A549 (cell line): ENCODE measurements at regions not wholly inside any gene's neighbourhood (a gene's known extent, or its start where the extent isn't known, plus 50 kb on each side); places are given as distances from the start of the nearest gene placed in this dataset.
A peak's percentile ranks its signal among the peaks of the same experiment; 100 is the strongest.

Experiments used
- ATAC-seq, 2 experiments: fragments of 200-7000 bp in 1 of 2; fragments of >200 bp in 1 of 2; cut with Nextera tagmentation in 1 of 2; cut with Tn5 transposase in 1 of 2; 3 replicates each; pipeline versions ENCODE4 v1.8.0 to v1.9.1; 2018 to 2020; ENCODE audit warnings: mild to moderate bottlenecking in 1 of 2, moderate library complexity in 1 of 2
- CTCF ChIA-PET: fragments of 300-600 bp; sonication (Branson Sonifier 250); formaldehyde crosslinking; extraction: SDS; loops from one replicate; lab custom pipeline; 2021; ENCODE audit warnings: antibody characterized with exemption, inconsistent platforms; lab: Yijun Ruan, JAX
- POLR2A ChIA-PET: fragments of 350-600 bp; formaldehyde crosslinking; extraction: SDS; loops from one replicate; lab custom pipeline; 2021; ENCODE audit warnings: antibody characterized with exemption, inconsistent platforms; lab: Yijun Ruan, JAX
- DNase-seq, 2 experiments: peaks; one replicate each; pipeline versions ENCODE4 v3.0.0 to v3.0.0-alpha.2; 2011 to 2016; ENCODE audit warnings: low read depth in 1 of 2, low spot score in 1 of 2
- FAIRE-seq: peaks from 2 replicates; lab custom pipeline; 2011; peaks lifted over from hg19 to GRCh38; lab: Jason Lieb, UNC
- H3K27ac ChIP-seq, 2 experiments: fragments of >200 bp; sonication (Bioruptor Twin); formaldehyde crosslinking; 3 replicates each; pipeline ENCODE4 v1.5.1; 2016 to 2017
- H3K4me1 ChIP-seq: fragments of >200 bp; sonication (Bioruptor Twin); formaldehyde crosslinking; 3 replicates; pipeline ENCODE4 v1.6.1; 2016
- H3K4me2 ChIP-seq: fragments of >200 bp; sonication (Bioruptor Twin); formaldehyde crosslinking; 3 replicates; pipeline ENCODE4 v1.6.1; 2016
- H3K4me3 ChIP-seq: fragments of >200 bp; sonication (Bioruptor Twin); formaldehyde crosslinking; 3 replicates; pipeline ENCODE4 v1.5.1; 2016
- H3K9me3 ChIP-seq: fragments of >200 bp; sonication (Bioruptor Twin); formaldehyde crosslinking; 3 replicates; pipeline ENCODE4 v1.6.1; 2016
- BHLHE40 ChIP-seq: IDR thresholded peaks from 2 replicates; pipeline ENCODE4 v1.6.1; 2012; ENCODE audit warnings: low read depth, low read length, inconsistent platforms
- EHF ChIP-seq: fragments of 250-450 bp; sonication (Bioruptor Pico); IDR thresholded peaks from 2 replicates; pipeline ENCODE4 v1.5.0; 2020; ENCODE audit warnings: mild to moderate bottlenecking
- EHMT2 ChIP-seq: fragments of 200-600 bp; sonication (generic); IDR thresholded peaks from 2 replicates; pipeline ENCODE4 v1.6.1; 2016; ENCODE audit warnings: antibody characterized with exemption, low read depth, mild to moderate bottlenecking, moderate library complexity
- EP300 ChIP-seq, 2 experiments: fragments of >200 bp; sonication (Bioruptor Twin); formaldehyde crosslinking; IDR thresholded peaks; 2 replicates in 1 of 2; 3 replicates in 1 of 2; pipeline ENCODE4 v1.6.1; 2016 to 2017
- ESRRA ChIP-seq: fragments of 150-350 bp; IDR thresholded peaks from 2 replicates; pipeline ENCODE4 v1.6.1; 2014; ENCODE audit warnings: mild to moderate bottlenecking, low read length, borderline replicate concordance
- JUN ChIP-seq, 2 experiments: fragments of >200 bp; sonication (Bioruptor Twin); formaldehyde crosslinking; IDR thresholded peaks; 2 replicates in 1 of 2; 3 replicates in 1 of 2; pipeline ENCODE4 v1.6.1; 2016 to 2017
- JUNB ChIP-seq: fragments of >200 bp; sonication (Bioruptor Twin); formaldehyde crosslinking; IDR thresholded peaks from 2 replicates; pipeline ENCODE4 v1.6.1; 2016
- NFE2L2 ChIP-seq: fragments of 150-350 bp; conservative IDR thresholded peaks from 2 replicates; pipeline ENCODE4 v1.6.1; 2014; ENCODE audit warnings: low read length
- NPAS2 ChIP-seq: fragments of 250-450 bp; sonication (Bioruptor Pico); IDR thresholded peaks from 2 replicates; pipeline ENCODE4 v1.8.0; 2022; ENCODE audit warnings: mild to moderate bottlenecking, moderate library complexity, borderline replicate concordance
- PHF8 ChIP-seq: fragments of 200-600 bp; sonication (generic); IDR thresholded peaks from 2 replicates; pipeline ENCODE4 v1.6.1; 2016; ENCODE audit warnings: low read depth, mild to moderate bottlenecking, antibody characterized with exemption, moderate library complexity, borderline replicate concordance
- POLR2A ChIP-seq: IDR thresholded peaks from 2 replicates; pipeline ENCODE4 v1.6.1; 2012; ENCODE audit warnings: mild to moderate bottlenecking, low read length
- RCOR1 ChIP-seq: fragments of 150-350 bp; IDR thresholded peaks from 2 replicates; pipeline ENCODE4 v1.6.1; 2014; ENCODE audit warnings: antibody characterized with exemption, low read length, low read depth
- RFX5 ChIP-seq: fragments of 450-650 bp; IDR thresholded peaks from 2 replicates; pipeline ENCODE4 v1.7.1; 2014; ENCODE audit warnings: antibody characterized with exemption, mild to moderate bottlenecking, moderate library complexity
- RNF2 ChIP-seq: fragments of 200-600 bp; sonication (generic); IDR thresholded peaks from 2 replicates; pipeline ENCODE4 v1.6.1; 2016; ENCODE audit warnings: low read depth, mild to moderate bottlenecking, antibody characterized with exemption, moderate library complexity, borderline replicate concordance
- TFCP2L1 ChIP-seq: fragments of 250-450 bp; sonication (Bioruptor Pico); IDR thresholded peaks from 2 replicates; pipeline ENCODE4 v1.5.0; 2021; ENCODE audit warnings: mild to moderate bottlenecking
- WGBS: methylation state at CpG from one replicate; pipeline ENCODE4 v1.1.6; 2017; ENCODE audit errors: missing lambda C conversion rate; 5-methylcytosine and 5-hydroxymethylcytosine counted together
- TF ChIP-seq, protein P1 (sequence below): fragments of 250-450 bp; sonication (Bioruptor Pico); IDR thresholded peaks from 2 replicates; pipeline ENCODE4 v1.5.0; 2020; ENCODE audit warnings: low read depth, mild to moderate bottlenecking, moderate library complexity
- TF ChIP-seq, protein P2 (sequence below): fragments of 150-350 bp; IDR thresholded peaks from 2 replicates; pipeline ENCODE4 v1.6.1; 2014; ENCODE audit warnings: low read depth, mild to moderate bottlenecking, low read length
- TF ChIP-seq, protein P3 (sequence below): fragments of 200-600 bp; sonication (generic); IDR thresholded peaks from 2 replicates; pipeline ENCODE4 v1.6.1; 2016; ENCODE audit warnings: antibody characterized with exemption, mild to moderate bottlenecking, moderate library complexity
- TF ChIP-seq, protein P4 (sequence below): fragments of 250-450 bp; sonication (Bioruptor Pico); IDR thresholded peaks from 2 replicates; pipeline ENCODE4 v1.5.0; 2021; ENCODE audit warnings: mild to moderate bottlenecking, moderate library complexity, borderline replicate concordance

DNA sequence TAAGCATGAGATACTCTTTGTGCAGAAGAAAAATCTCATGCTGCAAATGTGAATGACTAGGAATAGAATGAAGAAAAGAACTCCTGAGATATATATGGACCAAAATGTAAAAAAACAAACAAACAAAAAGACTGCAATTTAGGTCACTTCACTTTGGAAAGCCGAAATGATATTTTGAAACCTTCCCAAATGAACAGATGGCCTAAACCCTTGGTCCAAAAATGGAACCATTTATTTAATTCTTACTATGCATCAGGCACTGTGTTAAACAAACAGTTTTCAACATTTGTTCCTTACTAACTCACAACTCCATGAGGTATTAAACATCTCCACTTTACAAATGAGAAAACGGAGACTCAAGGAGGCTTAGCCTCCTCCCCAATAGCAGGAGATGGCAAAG lies 107.5 kb downstream of the VIP start:
- ChIA-PET CTCF (no interaction called here), POLR2A (no interaction called here)
- H3K27ac ChIP-seq: no peak overlapping the region
- DNase-seq (no peak), FAIRE-seq (no peak), ATAC-seq (no peak)
- H3K9me3 ChIP-seq: no peaks in the 10 kb centered on the region
- H3K4me3 ChIP-seq: no peak overlapping the region
- TF ChIP-seq ESRRA (no peak), RCOR1 (no peak), JUNB (no peak), JUN (IDR thresholded peaks at IDR 0.05) (no peak), PHF8 (no peak)
- TF ChIP-seq, protein P1, sequence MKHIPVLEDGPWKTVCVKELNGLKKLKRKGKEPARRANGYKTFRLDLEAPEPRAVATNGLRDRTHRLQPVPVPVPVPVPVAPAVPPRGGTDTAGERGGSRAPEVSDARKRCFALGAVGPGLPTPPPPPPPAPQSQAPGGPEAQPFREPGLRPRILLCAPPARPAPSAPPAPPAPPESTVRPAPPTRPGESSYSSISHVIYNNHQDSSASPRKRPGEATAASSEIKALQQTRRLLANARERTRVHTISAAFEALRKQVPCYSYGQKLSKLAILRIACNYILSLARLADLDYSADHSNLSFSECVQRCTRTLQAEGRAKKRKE (CRISPR knock-in tag): no peak
- TF ChIP-seq, protein P2, sequence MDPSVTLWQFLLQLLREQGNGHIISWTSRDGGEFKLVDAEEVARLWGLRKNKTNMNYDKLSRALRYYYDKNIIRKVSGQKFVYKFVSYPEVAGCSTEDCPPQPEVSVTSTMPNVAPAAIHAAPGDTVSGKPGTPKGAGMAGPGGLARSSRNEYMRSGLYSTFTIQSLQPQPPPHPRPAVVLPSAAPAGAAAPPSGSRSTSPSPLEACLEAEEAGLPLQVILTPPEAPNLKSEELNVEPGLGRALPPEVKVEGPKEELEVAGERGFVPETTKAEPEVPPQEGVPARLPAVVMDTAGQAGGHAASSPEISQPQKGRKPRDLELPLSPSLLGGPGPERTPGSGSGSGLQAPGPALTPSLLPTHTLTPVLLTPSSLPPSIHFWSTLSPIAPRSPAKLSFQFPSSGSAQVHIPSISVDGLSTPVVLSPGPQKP: no peak
- WGBS: 5% methylated on average over 2 of the region's 2 CpGs
- no peaks in the 10 kb centered on the region for H3K4me1 ChIP-seq
- no peak overlapping the region for H3K4me2 ChIP-seq

DNA sequence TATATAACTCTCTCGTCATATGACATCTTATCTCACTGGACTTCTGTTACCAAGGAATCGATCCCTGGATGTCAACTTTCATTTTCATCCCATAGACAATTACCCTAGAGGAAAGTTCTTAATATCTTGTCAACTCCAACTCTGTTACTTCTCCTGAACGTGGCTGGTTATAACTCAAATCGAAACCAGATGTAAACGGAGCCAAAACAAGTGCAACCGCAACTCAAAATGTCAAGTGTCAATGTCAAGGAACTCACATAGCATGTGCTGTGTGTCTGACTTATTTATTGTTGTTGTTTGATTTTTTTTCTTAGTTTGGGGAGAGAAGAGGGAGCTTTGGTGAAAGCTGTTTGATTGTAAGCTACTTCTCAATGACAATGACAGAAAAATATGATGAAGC lies 108.6 kb downstream of the VIP start:
- ChIA-PET CTCF (interaction anchor here (1.0 kb wide), 1 partner anchor 39 kb away, joined by 3 read pairs; no protein-coding TSS in a partner anchor), POLR2A (no interaction called here)
- Histone ChIP-seq H3K9me3 (no peaks in the 10 kb centered on the region), H3K27ac (no peak overlapping the region), H3K4me2 (peak overlapping the region; percentile 34; the same call in 2 of the 3 replicates), H3K4me3 (no peak overlapping the region), H3K4me1 (no peaks in the 10 kb centered on the region)
- FAIRE-seq (no peak), DNase-seq (no peak), ATAC-seq (no peak)
- no peak for TF ChIP-seq BHLHE40
- TF ChIP-seq, protein P3, sequence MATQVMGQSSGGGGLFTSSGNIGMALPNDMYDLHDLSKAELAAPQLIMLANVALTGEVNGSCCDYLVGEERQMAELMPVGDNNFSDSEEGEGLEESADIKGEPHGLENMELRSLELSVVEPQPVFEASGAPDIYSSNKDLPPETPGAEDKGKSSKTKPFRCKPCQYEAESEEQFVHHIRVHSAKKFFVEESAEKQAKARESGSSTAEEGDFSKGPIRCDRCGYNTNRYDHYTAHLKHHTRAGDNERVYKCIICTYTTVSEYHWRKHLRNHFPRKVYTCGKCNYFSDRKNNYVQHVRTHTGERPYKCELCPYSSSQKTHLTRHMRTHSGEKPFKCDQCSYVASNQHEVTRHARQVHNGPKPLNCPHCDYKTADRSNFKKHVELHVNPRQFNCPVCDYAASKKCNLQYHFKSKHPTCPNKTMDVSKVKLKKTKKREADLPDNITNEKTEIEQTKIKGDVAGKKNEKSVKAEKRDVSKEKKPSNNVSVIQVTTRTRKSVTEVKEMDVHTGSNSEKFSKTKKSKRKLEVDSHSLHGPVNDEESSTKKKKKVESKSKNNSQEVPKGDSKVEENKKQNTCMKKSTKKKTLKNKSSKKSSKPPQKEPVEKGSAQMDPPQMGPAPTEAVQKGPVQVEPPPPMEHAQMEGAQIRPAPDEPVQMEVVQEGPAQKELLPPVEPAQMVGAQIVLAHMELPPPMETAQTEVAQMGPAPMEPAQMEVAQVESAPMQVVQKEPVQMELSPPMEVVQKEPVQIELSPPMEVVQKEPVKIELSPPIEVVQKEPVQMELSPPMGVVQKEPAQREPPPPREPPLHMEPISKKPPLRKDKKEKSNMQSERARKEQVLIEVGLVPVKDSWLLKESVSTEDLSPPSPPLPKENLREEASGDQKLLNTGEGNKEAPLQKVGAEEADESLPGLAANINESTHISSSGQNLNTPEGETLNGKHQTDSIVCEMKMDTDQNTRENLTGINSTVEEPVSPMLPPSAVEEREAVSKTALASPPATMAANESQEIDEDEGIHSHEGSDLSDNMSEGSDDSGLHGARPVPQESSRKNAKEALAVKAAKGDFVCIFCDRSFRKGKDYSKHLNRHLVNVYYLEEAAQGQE: no peak
- TF ChIP-seq, protein P4, sequence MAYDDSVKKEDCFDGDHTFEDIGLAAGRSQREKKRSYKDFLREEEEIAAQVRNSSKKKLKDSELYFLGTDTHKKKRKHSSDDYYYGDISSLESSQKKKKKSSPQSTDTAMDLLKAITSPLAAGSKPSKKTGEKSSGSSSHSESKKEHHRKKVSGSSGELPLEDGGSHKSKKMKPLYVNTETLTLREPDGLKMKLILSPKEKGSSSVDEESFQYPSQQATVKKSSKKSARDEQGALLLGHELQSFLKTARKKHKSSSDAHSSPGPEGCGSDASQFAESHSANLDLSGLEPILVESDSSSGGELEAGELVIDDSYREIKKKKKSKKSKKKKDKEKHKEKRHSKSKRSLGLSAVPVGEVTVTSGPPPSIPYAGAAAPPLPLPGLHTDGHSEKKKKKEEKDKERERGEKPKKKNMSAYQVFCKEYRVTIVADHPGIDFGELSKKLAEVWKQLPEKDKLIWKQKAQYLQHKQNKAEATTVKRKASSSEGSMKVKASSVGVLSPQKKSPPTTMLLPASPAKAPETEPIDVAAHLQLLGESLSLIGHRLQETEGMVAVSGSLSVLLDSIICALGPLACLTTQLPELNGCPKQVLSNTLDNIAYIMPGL: no peak
- no peak for TF ChIP-seq NPAS2 (CRISPR knock-in tag)
- TF ChIP-seq TFCP2L1 (CRISPR knock-in tag): no peak
- no peak for TF ChIP-seq ESRRA
- TF ChIP-seq NFE2L2: no peak
- no peak for TF ChIP-seq RFX5
- no peak for TF ChIP-seq RNF2
- TF ChIP-seq EHF (CRISPR knock-in tag): no peak
- no peak for TF ChIP-seq EP300 (IDR thresholded peaks at IDR 0.05)
- no peak for TF ChIP-seq EHMT2
- TF ChIP-seq POLR2A: no peak
- TF ChIP-seq PHF8: no peak
- WGBS: 14% methylated on average over 6 of the region's 6 CpGs
